B cell (primary cell): ENCODE measurements at regions not wholly inside any gene's neighbourhood (a gene's known extent, or its start where the extent isn't known, plus 50 kb on each side); places are given as distances from the start of the nearest gene placed in this dataset.

Experiments used
- CTCF ChIP-seq: fragments of 200-600 bp; IDR thresholded peaks from one replicate; pipeline ENCODE4 v1.8.0; 2022; ENCODE audit warnings: antibody characterized with exemption, mild to moderate bottlenecking
- EZH2 ChIP-seq: IDR thresholded peaks from 2 replicates; pipeline ENCODE4 v1.6.1; 2012; ENCODE audit warnings: borderline replicate concordance, low read depth, mild to moderate bottlenecking, moderate library complexity, low read length; ENCODE audit not compliant: insufficient read depth, poor library complexity, severe bottlenecking

GRCh38 chr21:14670409-14670808 is 124.3 kb upstream of the SAMSN1 start:
- no peak for TF ChIP-seq CTCF
- no peak for TF ChIP-seq EZH2
